ENCODE measurements at regions not wholly inside any gene's neighbourhood (a gene's known extent, or its start where the extent isn't known, plus 50 kb on each side); places are given as distances from the start of the nearest gene placed in this dataset.

- no peak for DNase-seq (ENCODE audit: low read depth in 1 of 2, low spot score in 2 of 2)
- H3K14ac ChIP-seq (ENCODE audit: insufficient read length) = no peak overlapping the region
- H2BK15ac ChIP-seq (ENCODE audit: low read length) = no peak overlapping the region
- no peak overlapping the region for H3K18ac ChIP-seq (ENCODE audit: extremely low read depth, low read length)
- no peaks in the 10 kb centered on the region; a peak in 1 of 7 replicates for H3K4me1 ChIP-seq (replicated peaks in 1 of 4; ENCODE audit: control insufficient read depth in 3 of 4, insufficient read depth in 4 of 4, low read length in 3 of 4)
- 89% methylated on average over 2 of the region's 2 CpGs; no CpG with 5 or more reads in 1 of the 2 experiments for WGBS, 2 experiments (ENCODE audit: extremely low coverage in 1 of 2, insufficient coverage in 1 of 2, insufficient read length in 1 of 2, insufficient replicate concordance in 2 of 2, low coverage in 1 of 2, low lambda C conversion rate in 2 of 2, missing lambda C conversion rate in 1 of 2)
- no peaks in the 10 kb centered on the region for H3K27me3 ChIP-seq (replicated peaks in 1 of 4; ENCODE audit: control insufficient read depth in 3 of 4, extremely low read depth in 1 of 4, insufficient read depth in 3 of 4, low read length in 3 of 4)
- no peak overlapping the region for H2BK5ac ChIP-seq (ENCODE audit: low read depth, low read length)
- no peak overlapping the region for H2BK20ac ChIP-seq (ENCODE audit: low read length)
- no peak overlapping the region for H3K9ac ChIP-seq (replicated peaks in 1 of 4; ENCODE audit: extremely low read depth in 1 of 4, low read depth in 3 of 4, low read length in 3 of 4)
- H3K36me3 ChIP-seq (ENCODE audit: control insufficient read depth in 2 of 4, insufficient read depth in 4 of 4, low read length in 3 of 4) = no peaks in the 10 kb centered on the region
- no peak for FAIRE-seq
- H3K4ac ChIP-seq (replicated peaks; ENCODE audit: insufficient read length, low read depth, low read length) = no peak overlapping the region
- H3K23ac ChIP-seq (ENCODE audit: insufficient read length) = no peak overlapping the region
- no peak overlapping the region for H3K4me3 ChIP-seq (ENCODE audit: extremely low read depth in 1 of 4, insufficient read depth in 2 of 4, low read depth in 3 of 4, low read length in 4 of 4)
- H4K91ac ChIP-seq (replicated peaks; ENCODE audit: insufficient read length, low read length) = no peak overlapping the region
- no peak overlapping the region for H2AFZ ChIP-seq (ENCODE audit: low read length)
- no peaks in the 10 kb centered on the region for H4K20me1 ChIP-seq (replicated peaks in 1 of 2; ENCODE audit: control insufficient read depth in 1 of 2, insufficient read depth in 2 of 2, low read length in 2 of 2)
- H3K56ac ChIP-seq (replicated peaks; ENCODE audit: insufficient read length, low read depth, low read length) = no peak overlapping the region
- H4K8ac ChIP-seq (ENCODE audit: extremely low read depth, insufficient read depth, low read length) = no peak overlapping the region
- H3K4me2 ChIP-seq (ENCODE audit: insufficient read depth in 1 of 2, low read depth in 2 of 2, low read length in 2 of 2) = no peak overlapping the region
- no peak overlapping the region for H2BK12ac ChIP-seq (ENCODE audit: low read depth, low read length)
- H2BK120ac ChIP-seq (replicated peaks; ENCODE audit: low read depth, low read length) = no peak overlapping the region
- H3K79me1 ChIP-seq (ENCODE audit: low read depth, low read length) = no peaks in the 10 kb centered on the region
- ChIA-PET CTCF (ENCODE audit: partially characterized antibody) (no interaction called here), POLR2A (ENCODE audit: partially characterized antibody) (no interaction called here)
- no peak overlapping the region for H2AK5ac ChIP-seq (ENCODE audit: low read depth, low read length)
- no peaks in the 10 kb centered on the region for H3K9me3 ChIP-seq (ENCODE audit: insufficient read depth in 2 of 2, low read depth in 1 of 2, low read length in 1 of 2)
- H3K27ac ChIP-seq (ENCODE audit: low read depth, low read length) = no peak overlapping the region
- no peaks in the 10 kb centered on the region for H3K23me2 ChIP-seq (ENCODE audit: low read depth, low read length)
- H4K5ac ChIP-seq (ENCODE audit: insufficient read length, low read depth, low read length) = no peak overlapping the region
- no peaks in the 10 kb centered on the region for H3K79me2 ChIP-seq (ENCODE audit: control insufficient read depth in 1 of 2, insufficient read depth in 2 of 2, low read length in 2 of 2)
- TF ChIP-seq TBP (IDR thresholded peaks at IDR 0.05; ENCODE audit: low read depth, low read length) (no peak), POU5F1 (IDR thresholded peaks at IDR 0.05; ENCODE audit: low read depth, low read length) (no peak), CBX8 (IDR thresholded peaks at IDR 0.05; ENCODE audit: borderline replicate concordance, low read depth, low read length) (no peak), FOSL1 (IDR thresholded peaks at IDR 0.05; ENCODE audit: insufficient read depth, low read depth, low read length) (no peak), MAFK (IDR thresholded peaks at IDR 0.05; ENCODE audit: low read depth, low read length) (no peak), NRF1 (IDR thresholded peaks at IDR 0.05; ENCODE audit: low read depth, low read length) (no peak), GABPA (IDR thresholded peaks at IDR 0.05; ENCODE audit: borderline replicate concordance, insufficient read depth, low read length) (no peak)
- TF ChIP-seq, protein P1, sequence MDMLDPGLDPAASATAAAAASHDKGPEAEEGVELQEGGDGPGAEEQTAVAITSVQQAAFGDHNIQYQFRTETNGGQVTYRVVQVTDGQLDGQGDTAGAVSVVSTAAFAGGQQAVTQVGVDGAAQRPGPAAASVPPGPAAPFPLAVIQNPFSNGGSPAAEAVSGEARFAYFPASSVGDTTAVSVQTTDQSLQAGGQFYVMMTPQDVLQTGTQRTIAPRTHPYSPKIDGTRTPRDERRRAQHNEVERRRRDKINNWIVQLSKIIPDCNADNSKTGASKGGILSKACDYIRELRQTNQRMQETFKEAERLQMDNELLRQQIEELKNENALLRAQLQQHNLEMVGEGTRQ (IDR thresholded peaks at IDR 0.05; ENCODE audit: low read length) = no peak
Observed at GRCh38 chr21:22892028-22892427, 1893.8 kb downstream of the NCAM2 start.

Measured in H1 (cell line).